Stimulated activated CD8-positive, alpha-beta memory T cell treated with anti-CD3 and anti-CD28 coated beads, Interleukin-7, amount 100 ng/mL, for 1 hour (primary cell): ENCODE measurements at regions not wholly inside any gene's neighbourhood (a gene's known extent, or its start where the extent isn't known, plus 50 kb on each side); places are given as distances from the start of the nearest gene placed in this dataset.
"Not testable (repeated sequence)": the region's sequence is repeated elsewhere in the genome, so short reads cannot be mapped to it uniquely, and the experiment has no call there.

ENCODE experiments used
- DNase-seq, 2 donors: peaks; one replicate each; pipeline ENCODE4 v3.0.0-alpha.2; 2020; ENCODE audit warnings: low read depth in 2 of 2

DNA sequence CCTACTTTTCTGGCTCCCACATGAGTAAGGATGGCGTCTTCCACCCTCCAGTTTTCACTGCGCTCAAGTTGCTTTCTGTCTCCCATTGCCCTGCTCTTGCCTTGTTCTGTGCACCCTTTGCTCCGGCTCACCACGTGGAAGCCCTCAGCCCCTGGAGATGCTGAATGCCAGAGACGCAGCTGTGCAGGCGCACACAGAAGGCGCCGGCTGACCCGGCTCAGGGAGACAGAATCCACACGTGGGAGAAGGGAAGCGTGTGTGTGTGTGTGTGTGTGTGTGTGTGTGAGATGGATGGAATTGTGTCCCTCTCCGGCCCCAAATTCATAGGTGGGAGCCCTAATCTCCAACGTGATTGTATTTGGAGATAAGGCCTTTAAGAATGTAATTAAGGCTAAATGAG is 118.2 kb upstream of the ERRFI1 start:
- no peak for DNase-seq

DNA sequence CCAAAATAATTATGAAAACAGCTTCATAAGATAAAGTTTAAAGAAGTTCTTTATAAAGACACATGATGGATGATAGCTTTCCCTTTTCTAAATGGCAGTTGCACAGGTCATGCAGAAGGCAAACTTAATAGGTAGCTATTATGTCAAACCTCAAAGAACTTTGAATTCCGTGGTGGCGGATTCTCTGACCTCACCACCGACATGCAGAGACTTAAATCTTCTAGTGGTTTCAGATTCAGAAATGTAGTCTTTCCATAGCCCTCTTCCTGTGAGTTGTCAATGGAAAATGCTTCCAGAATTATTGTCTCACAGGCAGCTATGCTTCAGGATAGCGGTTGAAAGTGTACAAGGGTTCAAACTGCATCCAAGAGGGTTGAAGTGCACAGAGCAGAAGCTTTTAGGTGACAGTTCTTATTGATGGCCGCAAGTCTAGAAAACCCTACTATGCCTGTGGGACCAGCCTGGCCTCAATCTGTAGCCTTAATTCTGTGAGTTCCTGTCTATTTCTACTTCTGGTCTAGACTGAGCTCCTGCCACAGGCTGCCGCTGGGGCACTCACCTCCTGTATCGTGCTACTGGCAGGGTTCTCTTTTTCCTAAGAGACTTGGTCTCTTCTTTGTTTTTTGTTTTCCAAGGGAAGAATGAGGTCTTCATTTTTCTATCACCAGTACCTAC is 117.0 kb upstream of the ERRFI1 start:
- DNase-seq, result no peak

DNA sequence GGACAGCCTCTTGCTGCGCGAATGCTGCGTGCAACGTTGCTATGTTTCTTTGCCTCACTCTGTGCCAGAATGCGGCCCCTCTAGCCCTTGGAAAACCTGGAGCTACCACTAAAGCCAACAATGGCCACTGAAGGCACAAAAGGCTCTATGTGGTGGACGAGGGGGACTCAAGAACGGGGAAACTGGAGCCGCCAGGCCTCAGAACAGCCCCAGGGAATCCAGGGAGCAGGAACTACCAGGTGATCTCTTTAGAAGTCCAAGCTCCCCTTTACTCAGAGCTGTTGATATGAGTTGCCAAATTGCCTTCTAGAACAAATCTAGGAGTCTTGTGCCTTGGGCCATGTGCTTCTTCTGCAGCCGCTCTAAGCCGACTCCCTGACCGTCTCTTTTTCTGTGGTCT is 113.8 kb upstream of the ERRFI1 start:
- no peak for DNase-seq

DNA sequence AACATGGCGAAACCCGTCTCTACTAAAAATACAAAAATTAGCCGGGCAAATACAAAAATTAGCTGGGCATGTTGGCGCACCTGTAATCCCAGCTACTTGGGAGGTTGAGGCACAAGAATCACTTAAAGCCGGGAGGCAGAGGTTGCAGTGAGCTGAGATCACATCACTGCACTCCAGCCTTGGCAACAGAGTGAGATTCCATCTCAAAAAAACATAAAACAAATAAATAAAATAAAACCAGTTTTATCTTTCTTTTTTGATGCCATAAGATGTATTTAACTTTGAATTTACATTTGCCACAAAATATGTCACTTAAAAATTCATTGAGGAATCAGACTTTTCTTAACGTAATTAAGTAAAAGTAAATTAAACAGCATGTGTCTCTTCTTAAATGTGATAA is 113.3 kb upstream of the ERRFI1 start:
- DNase-seq, result no peak

DNA sequence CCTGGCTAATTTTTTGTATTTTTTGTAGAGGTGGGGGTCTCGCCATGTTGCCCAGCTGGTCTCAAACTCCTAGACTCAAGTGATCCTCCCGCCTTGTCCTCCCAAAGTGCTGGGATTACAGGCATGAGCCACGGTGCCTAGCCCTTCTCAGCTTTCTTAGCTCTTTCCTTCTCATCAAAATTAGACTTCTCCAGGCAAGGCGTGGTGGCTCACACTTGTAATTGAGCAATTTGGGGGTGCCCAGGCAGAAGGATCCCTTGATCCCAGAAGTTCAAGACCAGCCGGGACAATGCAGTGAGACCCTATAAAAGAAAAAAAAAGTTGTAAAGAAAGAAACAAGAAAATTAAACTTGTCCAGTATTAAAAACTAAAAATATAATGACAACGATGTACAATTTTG is 112.6 kb upstream of the ERRFI1 start:
- no peak for DNase-seq

DNA sequence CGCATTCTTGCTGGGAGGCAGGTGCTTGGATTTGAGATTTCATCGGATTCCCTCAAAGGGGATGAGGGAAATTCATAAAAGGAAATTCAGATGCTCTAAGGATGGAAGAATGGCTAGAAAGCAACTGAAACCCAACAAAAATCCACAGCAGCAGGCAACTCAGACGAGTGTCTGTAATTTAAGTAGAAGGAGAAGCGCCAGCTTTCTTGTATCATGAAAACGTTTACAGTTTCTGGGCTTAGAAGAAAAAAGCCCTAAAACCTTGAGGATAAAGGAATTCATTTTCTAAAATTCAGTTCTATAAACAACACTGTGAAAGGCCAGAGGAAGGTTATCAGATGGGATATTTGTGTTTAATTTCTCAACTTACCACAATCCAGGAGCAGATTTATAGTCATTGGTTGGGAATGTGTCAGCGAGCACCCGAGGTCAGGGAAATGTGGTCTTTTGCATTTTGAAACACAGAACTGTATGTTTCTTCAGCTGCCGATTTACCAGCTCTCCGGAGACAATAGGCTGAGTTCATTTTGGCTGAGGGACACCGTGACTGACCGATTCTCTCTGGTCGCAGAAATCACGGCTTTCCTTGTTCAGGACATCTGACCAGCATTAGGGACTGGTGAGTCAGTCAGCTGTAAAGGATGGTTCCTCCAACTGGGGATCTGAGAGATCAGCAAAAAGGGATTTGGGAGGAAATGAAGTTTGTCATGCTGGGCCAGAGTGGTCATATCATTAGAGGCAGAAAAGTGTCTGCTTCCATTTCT is 111.6 kb upstream of the ERRFI1 start:
- DNase-seq, result no peak

DNA sequence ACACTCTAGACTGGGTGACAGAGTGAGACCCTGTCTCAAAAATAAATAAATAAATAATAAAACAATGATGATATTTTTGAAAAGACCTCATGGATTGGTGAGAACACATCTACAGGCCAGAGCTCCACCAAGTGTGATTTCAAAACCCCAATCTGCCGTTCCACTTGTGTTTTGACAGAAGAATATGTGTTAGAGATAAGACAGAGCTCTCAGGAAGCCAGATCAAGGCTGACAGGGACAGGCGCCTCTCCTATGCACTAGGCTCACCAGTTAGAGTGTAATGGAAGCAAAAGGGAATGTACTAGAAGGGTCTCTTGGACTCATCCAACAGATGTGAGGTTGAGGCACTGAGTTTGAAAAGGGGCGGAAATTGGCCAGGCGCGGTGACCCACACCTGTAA is 110.7 kb upstream of the ERRFI1 start:
- no peak for DNase-seq

DNA sequence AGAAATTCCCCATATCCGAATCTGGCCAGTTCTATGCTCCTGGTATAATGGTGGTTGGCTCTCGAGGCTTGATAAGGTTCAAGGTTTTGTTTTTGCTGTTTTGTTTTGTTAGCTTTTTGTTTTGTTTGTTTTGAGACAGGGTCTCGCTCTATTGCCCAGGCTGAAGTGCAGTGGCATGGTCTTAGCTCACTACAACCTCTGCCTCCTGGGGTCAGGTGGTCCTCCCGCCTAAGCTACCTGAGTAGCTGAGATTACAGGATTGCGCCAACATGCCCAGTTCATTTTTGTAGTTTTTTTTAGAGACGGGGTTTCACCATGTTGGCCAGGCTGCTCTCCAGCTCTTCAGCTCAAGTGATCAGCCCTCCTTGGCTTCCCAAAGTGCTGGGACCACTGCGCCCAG is 109.1 kb upstream of the ERRFI1 start:
- no peak for DNase-seq

DNA sequence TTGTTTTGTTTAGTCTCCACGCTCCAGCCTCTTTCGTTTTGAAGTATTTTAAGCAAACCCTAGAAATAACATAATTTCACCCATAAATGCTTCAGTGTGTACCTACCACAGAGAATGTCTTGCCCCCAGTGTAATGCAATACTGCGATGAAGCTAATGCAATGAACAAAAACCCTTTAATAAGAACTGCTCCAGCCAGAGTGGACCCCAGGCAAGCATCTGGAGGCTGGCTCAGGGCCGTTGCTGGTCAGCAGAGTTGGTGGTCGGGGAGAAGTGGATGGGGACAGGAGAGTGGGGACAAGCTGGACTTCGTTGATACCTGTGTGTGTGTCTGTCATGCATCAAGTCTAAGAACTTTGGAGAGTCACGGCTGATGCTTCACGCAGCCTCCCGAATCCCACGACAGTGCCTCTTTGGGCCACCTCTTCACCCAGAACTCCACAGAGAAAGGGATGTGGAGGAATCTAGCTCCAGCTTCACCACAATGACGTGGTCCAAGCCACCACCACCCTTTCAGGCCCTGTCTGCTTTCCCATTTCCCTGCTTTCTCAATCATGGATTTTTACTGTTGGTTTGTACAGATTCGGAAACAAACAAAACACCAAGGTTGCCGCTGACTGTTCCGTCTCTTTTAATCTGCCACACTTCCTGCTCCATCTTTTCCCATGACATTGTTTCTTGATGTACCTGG is 108.6 kb upstream of the ERRFI1 start:
- no peak for DNase-seq

DNA sequence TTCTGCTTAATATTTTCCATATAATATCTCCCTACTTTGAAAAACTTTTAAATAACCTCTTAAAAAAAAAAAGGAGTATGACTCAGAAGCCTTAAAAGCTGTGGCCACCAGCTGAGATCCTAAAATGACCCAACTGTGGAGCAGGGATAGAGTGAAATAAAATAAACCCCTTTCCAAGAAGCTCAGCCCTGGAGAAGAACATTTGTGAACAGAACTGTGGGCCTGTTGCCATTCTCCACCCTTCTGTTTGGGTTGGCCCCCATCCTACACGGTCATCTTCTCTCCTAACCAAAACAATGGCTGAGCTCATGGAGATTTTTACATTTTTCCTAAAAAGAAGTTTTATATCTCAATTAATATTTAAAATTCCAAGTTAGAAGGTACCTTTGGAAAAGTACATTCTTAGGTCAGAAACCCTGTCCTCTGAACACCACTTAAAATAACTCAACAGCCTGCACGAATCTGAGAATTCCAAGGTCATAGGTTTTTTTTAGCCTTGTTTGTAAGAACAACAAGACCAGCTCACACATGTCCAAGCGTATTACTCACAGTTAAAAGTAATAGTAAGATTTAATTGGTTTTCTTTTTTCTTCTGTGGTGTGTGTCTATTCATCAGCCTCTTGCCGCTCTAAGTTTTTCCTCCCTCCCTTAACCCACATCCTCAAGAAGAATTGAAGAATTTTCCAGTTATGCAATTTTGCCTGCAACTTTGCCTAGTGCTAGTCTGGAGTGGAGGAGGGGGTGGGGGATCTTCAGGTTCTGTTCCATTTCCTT is 107.7 kb upstream of the ERRFI1 start:
- no peak for DNase-seq

DNA sequence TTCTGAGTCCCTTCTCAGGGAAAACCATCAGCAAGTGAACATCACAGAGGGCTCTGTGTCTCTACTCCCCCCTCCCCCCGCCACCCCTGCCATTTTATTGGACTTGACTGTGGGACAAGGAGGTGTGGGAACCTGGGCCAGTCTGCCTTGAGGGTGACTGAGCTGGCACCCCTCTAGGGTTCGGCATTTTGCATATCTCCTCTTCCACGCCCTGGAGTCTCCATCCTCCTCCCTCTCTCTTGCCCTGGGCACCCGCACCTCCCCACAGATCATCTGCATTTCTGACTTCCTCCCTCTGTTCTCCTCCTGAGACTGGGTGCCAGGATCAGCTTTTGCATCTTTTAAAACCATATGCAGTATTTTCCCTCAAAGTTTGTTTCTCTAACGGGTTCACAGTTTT is 107.1 kb upstream of the ERRFI1 start:
- DNase-seq, result no peak

DNA sequence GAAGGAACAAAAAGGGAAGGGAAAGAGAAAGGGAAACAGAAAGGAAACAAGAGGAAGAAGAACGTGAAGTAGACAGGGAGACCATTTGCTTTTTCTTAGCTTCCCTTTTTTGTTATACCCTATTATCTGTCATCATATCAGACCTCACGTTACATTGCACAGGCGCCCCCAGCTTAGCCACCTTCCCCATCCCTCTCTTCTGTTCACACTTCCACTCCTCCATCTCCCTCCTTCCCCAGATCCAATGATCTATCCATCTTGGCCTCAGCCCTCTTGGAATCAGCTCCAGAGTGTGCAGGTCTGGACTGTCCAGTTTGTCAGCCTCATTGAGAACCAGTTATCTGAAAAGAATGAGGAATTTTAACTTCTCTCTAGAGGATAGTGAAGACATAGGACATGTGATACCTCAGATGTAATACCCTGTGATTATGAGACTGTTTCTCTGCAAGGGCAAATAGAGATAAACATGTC is 101.1 kb upstream of the ERRFI1 start:
- DNase-seq, result no peak

DNA sequence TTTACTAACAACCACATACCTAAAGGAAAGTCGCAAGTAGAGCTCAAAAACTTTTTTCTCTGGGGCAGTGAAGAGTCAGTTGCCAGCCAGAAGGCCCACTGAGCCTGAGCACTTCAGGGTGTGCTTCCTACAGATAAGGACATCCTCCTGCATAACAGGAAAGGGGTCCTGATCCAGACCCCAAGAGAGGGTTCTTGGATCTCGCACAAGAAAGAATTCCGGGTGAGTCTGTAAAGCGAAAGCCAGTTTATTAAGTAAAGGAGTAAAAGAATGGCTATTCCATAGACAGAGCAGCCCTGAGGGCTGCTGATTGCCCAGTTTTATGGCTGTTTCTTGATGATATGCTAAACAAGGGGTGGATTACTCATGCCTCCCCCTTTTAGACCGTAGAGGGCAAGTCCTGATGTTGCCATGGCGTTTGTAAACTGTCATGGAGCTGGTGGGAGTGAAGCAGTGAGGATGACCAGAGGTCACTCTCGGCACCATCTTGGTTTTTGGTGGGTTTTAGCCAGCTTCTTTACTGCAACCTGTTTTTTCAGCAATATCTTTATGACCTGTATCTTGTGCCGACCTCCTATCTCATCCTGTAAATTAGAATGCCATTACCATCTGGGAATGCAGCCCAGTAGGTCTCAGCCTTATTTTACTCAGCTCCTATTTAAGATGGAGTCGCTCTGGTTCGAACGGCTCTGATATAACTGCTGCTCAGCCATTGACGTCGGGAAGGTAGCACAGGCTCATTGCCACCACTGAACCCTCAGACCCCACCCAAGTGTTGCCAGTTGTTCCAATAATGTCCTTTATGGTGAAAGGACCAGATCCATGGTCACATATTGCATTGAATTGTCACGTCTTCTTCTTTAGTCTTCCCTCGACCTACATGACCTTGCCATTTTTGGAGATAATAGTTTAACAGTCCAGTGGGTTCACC is 96.6 kb upstream of the ERRFI1 start:
- DNase-seq, result no peak

DNA sequence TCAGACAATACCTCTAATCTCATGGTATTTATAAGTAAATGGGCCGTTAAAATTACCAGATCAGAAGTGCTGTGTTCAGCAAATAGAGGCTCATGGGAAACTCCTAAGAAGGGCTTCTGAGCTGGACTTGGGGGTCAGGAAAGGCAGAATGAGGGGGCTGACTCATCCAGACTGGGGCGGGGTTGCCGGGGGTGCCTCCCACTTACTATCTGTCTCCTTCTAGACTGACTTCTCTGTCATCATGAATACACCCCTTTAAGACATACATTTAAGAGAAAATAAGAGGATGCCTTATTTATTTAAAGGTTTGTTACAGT is 96.0 kb upstream of the ERRFI1 start:
- no peak for DNase-seq

DNA sequence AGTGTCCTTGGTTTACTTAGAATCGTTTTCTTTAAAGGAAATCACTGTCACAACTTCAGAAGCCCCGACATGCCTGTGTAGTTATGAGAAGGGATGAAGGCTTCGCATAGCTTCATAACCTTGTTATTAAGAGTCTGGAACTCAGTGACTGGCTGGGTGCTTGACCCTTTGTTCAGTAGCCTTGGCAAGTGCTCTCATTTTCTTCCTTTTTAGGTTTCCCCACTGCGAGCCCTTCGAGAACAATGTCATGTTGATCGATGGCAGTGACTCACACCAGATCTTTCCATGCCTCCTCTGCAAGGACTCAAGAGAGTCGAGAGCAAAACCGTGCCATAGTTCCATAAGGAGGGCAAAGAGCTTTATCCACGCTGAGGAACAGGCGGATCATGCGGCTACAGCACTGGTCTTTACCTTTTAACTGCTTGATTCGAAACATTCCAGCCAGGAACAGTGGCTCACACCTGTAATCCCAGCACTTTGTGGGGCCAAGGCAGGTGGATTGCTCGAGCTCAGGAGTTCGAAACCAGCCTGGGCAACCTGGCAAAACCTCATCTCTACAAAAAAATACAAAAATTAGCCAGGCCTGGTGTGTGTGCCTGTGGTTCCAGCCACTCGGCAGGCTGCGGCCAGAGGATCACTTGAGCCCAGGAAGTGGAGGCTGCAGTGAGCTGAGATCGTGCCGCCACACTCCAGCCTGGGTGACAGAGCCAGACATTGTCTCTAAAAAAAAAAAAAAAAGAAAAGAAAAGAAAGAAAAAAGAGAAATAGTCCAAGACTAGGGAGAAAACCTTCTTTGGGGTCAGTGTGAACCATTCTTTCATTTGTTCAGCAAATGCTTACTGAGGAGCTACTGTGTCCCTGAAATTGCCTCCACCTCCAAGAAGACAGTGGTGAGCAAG is 95.4 kb upstream of the ERRFI1 start:
- no peak for DNase-seq

DNA sequence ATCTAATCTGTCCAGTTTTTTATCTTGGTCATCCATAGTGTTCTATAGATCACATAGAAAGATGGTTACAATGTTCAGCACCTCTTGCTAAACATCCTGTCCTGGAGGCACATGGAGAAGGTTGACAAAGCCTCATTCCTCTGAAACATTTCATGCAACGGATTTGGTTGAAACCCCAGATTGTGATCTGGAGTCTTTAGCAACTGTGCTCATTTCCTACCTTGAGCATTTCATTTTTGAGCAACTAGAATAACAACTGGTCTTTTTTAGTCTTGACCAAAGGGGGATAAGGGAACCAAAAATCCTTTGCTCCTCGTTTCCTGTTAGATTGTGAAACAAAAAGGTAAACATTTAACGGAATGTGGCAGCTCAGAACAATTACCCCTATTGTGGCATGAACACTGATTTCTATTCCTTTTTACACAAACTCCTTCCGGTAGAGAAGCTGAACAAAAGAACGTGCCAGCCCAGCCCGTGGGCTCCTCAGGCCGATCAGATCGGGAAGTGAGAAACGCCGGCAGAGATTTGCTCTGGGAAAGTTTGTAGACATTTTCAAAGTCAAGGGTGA is 94.7 kb upstream of the ERRFI1 start:
- no peak for DNase-seq

DNA sequence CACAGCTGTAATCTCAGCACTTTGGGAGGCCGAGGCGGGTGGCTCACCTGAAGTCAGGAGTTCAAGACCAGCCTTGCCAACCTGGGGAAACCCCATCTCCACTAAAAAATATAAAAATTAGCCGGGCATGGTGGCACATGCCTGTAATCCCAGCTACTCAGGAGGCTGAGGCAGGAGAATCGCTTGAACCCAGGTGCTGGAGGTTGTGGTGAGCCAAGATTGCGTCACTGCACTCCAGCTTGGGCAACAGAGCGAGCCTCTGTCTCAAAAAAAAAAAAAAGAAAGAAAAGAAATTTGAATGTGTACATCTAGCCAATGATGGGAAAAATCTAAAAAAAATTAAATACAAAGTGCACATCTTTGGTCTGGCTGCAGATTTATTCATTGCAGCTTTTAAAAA is 92.6 kb upstream of the ERRFI1 start:
- not testable (repeated sequence) for DNase-seq

DNA sequence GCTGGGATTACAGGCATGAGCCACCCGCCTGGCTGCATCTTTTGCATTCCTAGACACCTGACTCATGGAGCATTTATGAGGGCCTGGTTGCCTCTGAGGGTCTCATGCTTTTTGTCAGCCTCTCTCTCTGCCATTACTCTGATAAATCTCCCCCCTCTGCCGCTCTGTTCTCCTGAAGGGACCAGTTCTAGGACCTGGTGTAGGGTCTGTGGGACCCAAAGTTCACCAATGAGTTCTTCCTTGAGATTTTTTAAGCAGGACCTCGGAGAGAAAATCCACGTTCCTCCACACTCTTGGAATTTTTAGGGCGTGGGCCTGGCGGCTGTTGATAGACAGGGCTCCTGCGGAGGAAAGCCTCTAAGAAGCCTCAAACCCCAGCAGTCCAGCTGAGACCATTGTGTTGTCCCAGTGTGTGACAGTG is 91.9 kb upstream of the ERRFI1 start:
- no peak for DNase-seq

DNA sequence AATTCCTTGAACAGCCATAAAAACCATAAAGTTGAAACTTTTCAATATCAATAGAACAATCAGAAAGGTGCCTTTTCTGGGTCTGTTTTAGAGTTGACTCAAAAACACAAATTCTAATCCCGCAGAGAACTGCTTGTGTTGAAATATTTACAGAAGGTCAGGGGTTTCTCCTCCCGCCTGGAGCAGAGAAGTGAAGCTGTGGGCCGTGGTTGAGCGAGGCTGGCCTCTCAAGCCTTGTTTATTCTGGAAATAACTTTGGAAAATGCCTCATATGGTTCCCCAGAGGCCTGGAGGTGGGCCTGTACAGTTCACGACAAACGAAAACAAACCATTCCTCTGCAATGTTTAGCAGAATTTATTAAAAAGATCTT is 90.8 kb upstream of the ERRFI1 start:
- DNase-seq, result no peak

DNA sequence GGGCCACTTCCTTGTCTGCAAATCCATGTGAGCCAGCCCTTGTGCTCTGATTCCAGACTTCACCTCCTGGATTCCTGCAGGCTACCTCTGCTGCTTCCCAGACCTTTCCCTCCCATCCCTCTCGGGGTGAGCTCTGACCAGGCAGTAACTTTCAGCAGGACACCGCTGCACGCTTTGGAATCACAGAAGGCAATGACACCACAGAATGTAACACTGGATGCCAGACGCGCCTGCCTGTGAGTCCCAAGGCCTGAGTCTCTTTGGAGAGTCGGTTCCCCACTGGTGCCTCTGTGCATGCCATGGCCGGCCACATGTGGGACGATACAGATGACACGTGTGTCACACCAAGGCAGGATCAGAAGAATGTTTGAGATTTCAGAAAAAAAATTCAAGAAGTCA is 89.7 kb upstream of the ERRFI1 start:
- no peak for DNase-seq
